ENCODE measurements at regions not wholly inside any gene's neighbourhood (a gene's known extent, or its start where the extent isn't known, plus 50 kb on each side); places are given as distances from the start of the nearest gene placed in this dataset.
A peak's percentile ranks its signal among the peaks of the same experiment; 100 is the strongest.
"Not testable (repeated sequence)": the region's sequence is repeated elsewhere in the genome, so short reads cannot be mapped to it uniquely, and the experiment has no call there.

- H3K36me3 ChIP-seq (ENCODE audit: control insufficient read depth in 2 of 2, insufficient read depth in 2 of 2, low read length in 1 of 2), result no peaks in the 10 kb centered on the region
- 97% methylated on average over 20 of the region's 20 CpGs for whole genome bisulfite sequencing
- H3K4me3 ChIP-seq (ENCODE audit: low read length in 2 of 2), result no peak overlapping the region
- no peak for DNase-seq (ENCODE audit: low read depth in 6 of 9, low spot score in 9 of 9)
- H3K9me3 ChIP-seq (ENCODE audit: control insufficient read depth in 2 of 2, insufficient read depth in 1 of 2, low read length in 1 of 2), result peaks cover 0 to 32% of the 10 kb centered on the region in 2 donors
- no peak overlapping the region for H3K27ac ChIP-seq (ENCODE audit: low read depth in 1 of 2, low read length in 1 of 2)
- H3K4me1 ChIP-seq (ENCODE audit: control insufficient read depth in 2 of 2, insufficient read depth in 2 of 2, low read length in 2 of 2), result peaks cover 3 to 37% of the 10 kb centered on the region in 2 donors
- no peaks in the 10 kb centered on the region for H3K27me3 ChIP-seq (ENCODE audit: control insufficient read depth in 2 of 2, insufficient read depth in 1 of 2, low read length in 1 of 2)
Measured at GRCh38 chr2:239594772-239595608, 194.2 kb upstream of the HDAC4 start.

GRCh38 chr2:239594019-239594771, 193.4 kb upstream of the HDAC4 start:
- no peak overlapping the region for H3K4me3 ChIP-seq (ENCODE audit: low read length in 2 of 2)
- H3K27ac ChIP-seq (ENCODE audit: low read depth in 1 of 2, low read length in 1 of 2), result no peak overlapping the region
- DNase-seq (ENCODE audit: low read depth in 6 of 9, low spot score in 9 of 9), result no peak
- H3K4me1 ChIP-seq (ENCODE audit: control insufficient read depth in 2 of 2, insufficient read depth in 2 of 2, low read length in 2 of 2), result peaks cover 5 to 37% of the 10 kb centered on the region in 2 donors
- no peaks in the 10 kb centered on the region for H3K27me3 ChIP-seq (ENCODE audit: control insufficient read depth in 2 of 2, insufficient read depth in 1 of 2, low read length in 1 of 2)
- peaks cover 0 to 30% of the 10 kb centered on the region in 2 donors for H3K9me3 ChIP-seq (ENCODE audit: control insufficient read depth in 2 of 2, insufficient read depth in 1 of 2, low read length in 1 of 2)
- WGBS, result 95% methylated on average over 17 of the region's 17 CpGs
- no peaks in the 10 kb centered on the region for H3K36me3 ChIP-seq (ENCODE audit: control insufficient read depth in 2 of 2, insufficient read depth in 2 of 2, low read length in 1 of 2)

DNA sequence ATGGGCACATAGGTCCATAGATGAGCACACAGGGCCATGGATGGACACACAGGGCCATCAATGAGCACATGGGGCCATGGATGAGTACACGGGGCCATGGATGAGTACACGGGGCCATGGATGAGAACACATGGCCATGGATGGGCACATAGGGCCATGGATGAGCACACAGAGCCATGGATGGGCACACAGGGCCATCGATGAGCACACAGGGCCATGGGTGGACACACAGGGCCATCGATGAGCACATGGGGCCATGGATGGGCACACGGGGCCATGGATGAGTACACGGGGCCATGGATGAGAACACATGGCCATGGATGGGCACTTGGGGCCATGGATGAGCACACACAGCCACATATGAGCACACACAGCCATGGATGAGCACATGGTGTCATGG, 192.6 kb upstream of the HDAC4 start:
- WGBS, result 96% methylated on average over 6 of the region's 6 CpGs
- Histone ChIP-seq H3K27me3 (ENCODE audit: control insufficient read depth in 2 of 2, insufficient read depth in 1 of 2, low read length in 1 of 2) (no peaks in the 10 kb centered on the region), H3K27ac (ENCODE audit: low read depth in 1 of 2, low read length in 1 of 2) (no peak overlapping the region), H3K4me1 (ENCODE audit: control insufficient read depth in 2 of 2, insufficient read depth in 2 of 2, low read length in 2 of 2) (peaks cover 12 to 44% of the 10 kb centered on the region in 2 donors), H3K36me3 (ENCODE audit: control insufficient read depth in 2 of 2, insufficient read depth in 2 of 2, low read length in 1 of 2) (no peaks in the 10 kb centered on the region), H3K4me3 (ENCODE audit: low read length in 2 of 2) (no peak overlapping the region), H3K9me3 (ENCODE audit: control insufficient read depth in 2 of 2, insufficient read depth in 1 of 2, low read length in 1 of 2) (peaks cover 0 to 28% of the 10 kb centered on the region in 2 donors)
- no peak for DNase-seq (ENCODE audit: low read depth in 6 of 9, low spot score in 9 of 9)

DNA sequence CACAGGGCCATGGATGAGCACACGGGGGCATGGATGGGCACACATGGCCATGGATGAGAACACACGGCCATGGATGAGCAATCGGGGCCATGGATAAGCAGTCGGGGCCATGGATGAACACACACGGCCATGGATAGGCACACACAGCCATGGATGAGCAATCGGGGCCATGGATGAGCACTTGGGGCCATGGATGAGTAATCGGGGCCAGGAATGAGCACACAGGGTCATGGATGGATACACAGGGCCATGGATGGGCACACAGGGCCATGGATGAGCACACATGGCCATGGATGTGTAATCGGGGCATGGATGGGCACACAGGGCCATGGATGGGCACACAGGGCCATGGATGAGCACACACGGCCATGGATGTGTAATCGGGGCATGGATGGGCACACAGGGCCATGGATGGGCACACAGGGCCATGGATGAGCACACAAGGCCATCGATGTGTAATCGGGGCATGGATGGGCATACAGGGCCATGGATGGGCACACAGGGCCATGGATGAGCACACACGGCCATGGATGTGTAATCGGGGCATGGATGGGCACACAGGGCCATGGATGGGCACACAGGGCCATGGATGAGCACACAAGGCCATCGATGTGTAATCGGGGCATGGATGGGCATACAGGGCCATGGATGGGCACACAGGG, 191.9 kb upstream of the HDAC4 start:
- DNase-seq (ENCODE audit: low read depth in 6 of 9, low spot score in 9 of 9); H3K4me3 ChIP-seq (ENCODE audit: low read length in 2 of 2); H3K27ac ChIP-seq (ENCODE audit: low read depth in 1 of 2, low read length in 1 of 2); H3K36me3 ChIP-seq (ENCODE audit: control insufficient read depth in 2 of 2, insufficient read depth in 2 of 2, low read length in 1 of 2); H3K27me3 ChIP-seq (ENCODE audit: control insufficient read depth in 2 of 2, insufficient read depth in 1 of 2, low read length in 1 of 2): not testable (repeated sequence)
- Histone ChIP-seq H3K9me3 (ENCODE audit: control insufficient read depth in 2 of 2, insufficient read depth in 1 of 2, low read length in 1 of 2) (peaks cover 0 to 22% of the 10 kb centered on the region in 2 donors), H3K4me1 (ENCODE audit: control insufficient read depth in 2 of 2, insufficient read depth in 2 of 2, low read length in 2 of 2) (peaks cover 17 to 51% of the 10 kb centered on the region in 2 donors)
- 99% methylated on average over 14 of the region's 16 CpGs for WGBS

DNA sequence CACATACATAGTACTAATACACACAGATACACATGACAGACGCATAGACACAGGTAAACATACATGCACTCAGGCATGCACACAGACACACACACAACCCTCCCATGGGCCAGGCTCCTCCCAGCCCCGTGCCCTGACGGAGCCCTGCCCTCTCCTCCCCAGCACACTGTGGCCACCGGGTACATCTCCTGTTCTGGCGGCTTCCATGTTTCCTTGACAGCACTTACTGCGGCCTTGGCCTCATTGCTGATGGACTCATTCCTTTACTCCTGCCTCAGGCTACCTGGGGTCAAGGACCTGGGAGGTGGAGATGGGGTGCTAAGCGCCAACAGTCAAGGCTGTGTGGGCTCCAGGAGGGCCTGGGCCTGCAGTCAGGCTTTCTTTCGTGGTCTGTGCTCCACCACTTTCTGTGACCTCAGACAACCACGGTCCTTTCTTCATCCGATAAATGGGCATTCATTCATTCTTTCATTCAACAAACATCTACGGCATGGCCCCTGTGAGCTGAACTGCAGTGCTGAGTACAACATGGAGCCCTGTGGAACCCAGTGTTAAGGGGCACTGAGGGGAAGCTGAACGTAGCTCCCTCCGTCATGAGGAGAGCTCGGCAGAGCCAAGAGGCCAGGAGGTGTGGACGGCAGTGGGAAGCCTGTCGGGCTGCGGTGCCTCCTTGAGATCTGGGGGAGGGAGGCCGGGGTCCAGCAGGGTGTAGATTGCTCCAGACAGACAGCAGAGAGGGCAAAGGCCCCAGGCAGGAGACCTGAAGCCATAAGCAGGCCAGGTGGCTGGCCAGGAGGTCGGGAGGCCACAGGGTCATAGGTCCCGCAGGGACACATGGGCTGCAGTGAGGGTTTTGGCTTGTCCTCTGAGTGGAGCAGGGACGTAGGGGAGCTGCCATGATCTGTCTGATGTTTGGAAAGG, 190.4 kb upstream of the HDAC4 start:
- WGBS, result 98% methylated on average over 21 of the region's 21 CpGs
- H3K4me3 ChIP-seq (ENCODE audit: low read length in 2 of 2), result no peak overlapping the region
- no peaks in the 10 kb centered on the region for H3K27me3 ChIP-seq (ENCODE audit: control insufficient read depth in 2 of 2, insufficient read depth in 1 of 2, low read length in 1 of 2)
- DNase-seq (ENCODE audit: low read depth in 6 of 9, low spot score in 9 of 9), result no peak
- no peaks in the 10 kb centered on the region for H3K36me3 ChIP-seq (ENCODE audit: control insufficient read depth in 2 of 2, insufficient read depth in 2 of 2, low read length in 1 of 2)
- H3K27ac ChIP-seq (ENCODE audit: low read depth in 1 of 2, low read length in 1 of 2), result no peak overlapping the region
- peaks cover 29 to 56% of the 10 kb centered on the region in 2 donors for H3K4me1 ChIP-seq (ENCODE audit: control insufficient read depth in 2 of 2, insufficient read depth in 2 of 2, low read length in 2 of 2)
- H3K9me3 ChIP-seq (ENCODE audit: control insufficient read depth in 2 of 2, insufficient read depth in 1 of 2, low read length in 1 of 2), result peaks cover 0 to 15% of the 10 kb centered on the region in 2 donors

DNA sequence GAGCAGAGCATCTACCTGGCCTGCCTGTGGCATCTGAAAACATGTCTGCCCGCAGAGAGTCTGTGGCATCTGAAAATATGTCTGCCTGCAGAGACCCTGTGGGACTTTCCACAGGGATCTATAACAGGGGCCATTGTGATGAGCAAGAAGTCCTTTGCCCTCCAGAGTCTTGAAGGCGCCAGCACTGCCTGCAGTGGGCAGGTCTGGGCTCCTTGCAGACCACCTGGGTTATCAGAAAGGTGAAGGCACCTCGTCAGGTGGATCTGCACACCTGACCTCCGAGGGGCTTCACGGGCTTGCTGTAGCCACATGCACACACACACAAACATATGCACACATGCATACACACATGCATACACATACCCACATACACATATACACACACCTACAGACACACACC, 189.5 kb upstream of the HDAC4 start:
- Histone ChIP-seq H3K9me3 (ENCODE audit: control insufficient read depth in 2 of 2, insufficient read depth in 1 of 2, low read length in 1 of 2) (peaks cover 0 to 15% of the 10 kb centered on the region in 2 donors), H3K4me1 (ENCODE audit: control insufficient read depth in 2 of 2, insufficient read depth in 2 of 2, low read length in 2 of 2) (peaks cover 26 to 49% of the 10 kb centered on the region in 2 donors), H3K4me3 (ENCODE audit: low read length in 2 of 2) (no peak overlapping the region), H3K27ac (ENCODE audit: low read depth in 1 of 2, low read length in 1 of 2) (no peak overlapping the region), H3K27me3 (ENCODE audit: control insufficient read depth in 2 of 2, insufficient read depth in 1 of 2, low read length in 1 of 2) (no peaks in the 10 kb centered on the region), H3K36me3 (ENCODE audit: control insufficient read depth in 2 of 2, insufficient read depth in 2 of 2, low read length in 1 of 2) (no peaks in the 10 kb centered on the region)
- WGBS, result 98% methylated on average over 5 of the region's 5 CpGs
- no peak for DNase-seq (ENCODE audit: low read depth in 6 of 9, low spot score in 9 of 9)

DNA sequence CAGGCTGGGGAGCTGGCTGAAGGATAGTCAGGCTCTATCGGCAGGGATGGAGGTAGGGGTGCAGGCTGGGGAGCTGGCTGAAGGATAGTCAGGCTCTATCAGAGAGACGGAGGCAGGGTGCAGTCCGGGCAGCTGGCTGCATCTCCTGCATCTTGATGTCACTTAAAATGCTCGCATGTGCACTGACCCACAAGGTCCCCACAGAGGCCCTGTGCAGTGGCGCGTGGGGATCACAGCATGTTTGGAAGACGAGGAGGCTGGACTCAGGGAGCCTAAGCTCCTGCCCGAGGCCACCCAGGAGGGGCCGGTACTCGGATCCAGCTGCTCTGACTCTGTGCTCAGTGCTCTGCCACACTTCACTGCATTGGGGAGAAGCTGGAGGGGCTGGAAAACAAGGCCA, 189.0 kb upstream of the HDAC4 start:
- H3K36me3 ChIP-seq (ENCODE audit: control insufficient read depth in 2 of 2, insufficient read depth in 2 of 2, low read length in 1 of 2), result no peaks in the 10 kb centered on the region
- peaks cover 0 to 15% of the 10 kb centered on the region in 2 donors for H3K9me3 ChIP-seq (ENCODE audit: control insufficient read depth in 2 of 2, insufficient read depth in 1 of 2, low read length in 1 of 2)
- H3K27ac ChIP-seq (ENCODE audit: low read depth in 1 of 2, low read length in 1 of 2), result no peak overlapping the region
- DNase-seq (ENCODE audit: low read depth in 6 of 9, low spot score in 9 of 9), result no peak
- H3K4me1 ChIP-seq (ENCODE audit: control insufficient read depth in 2 of 2, insufficient read depth in 2 of 2, low read length in 2 of 2), result peaks cover 26 to 49% of the 10 kb centered on the region in 2 donors
- H3K27me3 ChIP-seq (ENCODE audit: control insufficient read depth in 2 of 2, insufficient read depth in 1 of 2, low read length in 1 of 2), result no peaks in the 10 kb centered on the region
- no peak overlapping the region for H3K4me3 ChIP-seq (ENCODE audit: low read length in 2 of 2)
- 96% methylated on average over 10 of the region's 10 CpGs for WGBS

GRCh38 chr2:239589270-239589825, 188.5 kb upstream of the HDAC4 start:
- Histone ChIP-seq H3K9me3 (ENCODE audit: control insufficient read depth in 2 of 2, insufficient read depth in 1 of 2, low read length in 1 of 2) (peaks cover 0 to 15% of the 10 kb centered on the region in 2 donors), H3K4me1 (ENCODE audit: control insufficient read depth in 2 of 2, insufficient read depth in 2 of 2, low read length in 2 of 2) (peaks cover 26 to 45% of the 10 kb centered on the region in 2 donors), H3K27me3 (ENCODE audit: control insufficient read depth in 2 of 2, insufficient read depth in 1 of 2, low read length in 1 of 2) (no peaks in the 10 kb centered on the region), H3K36me3 (ENCODE audit: control insufficient read depth in 2 of 2, insufficient read depth in 2 of 2, low read length in 1 of 2) (no peaks in the 10 kb centered on the region), H3K27ac (ENCODE audit: low read depth in 1 of 2, low read length in 1 of 2) (peak overlapping the region in 1 of 2 donors; percentile 38), H3K4me3 (ENCODE audit: low read length in 2 of 2) (no peak overlapping the region)
- 77% methylated on average over 7 of the region's 7 CpGs for WGBS
- peak in 1 of 9 donors; percentile 32 for DNase-seq (ENCODE audit: low read depth in 6 of 9, low spot score in 9 of 9)
